Endothelial cell of umbilical vein (primary cell): ENCODE measurements at regions not wholly inside any gene's neighbourhood (a gene's known extent, or its start where the extent isn't known, plus 50 kb on each side); places are given as distances from the start of the nearest gene placed in this dataset.

Source experiments
- BruUV-seq: library from RNA; stranded (reverse); fragments of 400-500 nt; replicated peaks from 2 replicates; lab custom pipeline; 2021; lab: Mats Ljungman, UMichigan
- CTCF ChIA-PET: fragments of 300-600, 350-600 bp; sonication (Branson Sonifier 250); formaldehyde crosslinking; loops from one replicate; lab custom pipeline; 2021; ENCODE audit warnings: antibody characterized with exemption, inconsistent platforms; lab: Charles Lee
- POLR2A ChIA-PET: fragments of 300-600, 350-600 bp; sonication (Branson Sonifier 250); formaldehyde crosslinking; loops from one replicate; lab custom pipeline; 2021; ENCODE audit warnings: antibody characterized with exemption, inconsistent platforms; lab: Charles Lee
- DNase-seq: peaks from one replicate; pipeline ENCODE4 v3.0.0-alpha.2; 2011; ENCODE audit warnings: low read depth, low spot score
- FAIRE-seq: peaks from 2 replicates; lab custom pipeline; 2011; peaks lifted over from hg19 to GRCh38; lab: Jason Lieb, UNC
- H2AFZ ChIP-seq: 2 replicates; pipeline ENCODE4 v1.6.0; 2012; ENCODE audit warnings: low read depth, low read length, control low read depth, inconsistent platforms
- H3K27ac ChIP-seq: 2 replicates; pipeline ENCODE4 v1.5.1; 2011; ENCODE audit warnings: low read depth, mild to moderate bottlenecking, control low read depth, low read length, moderate library complexity; ENCODE audit not compliant: insufficient read depth
- H3K27me3 ChIP-seq, 2 experiments: 2 replicates each; pipeline versions ENCODE4 v1.6.0 to v1.6.1; 2011; ENCODE audit warnings: low read length in 2 of 2, mixed read lengths in 1 of 2; ENCODE audit not compliant: control insufficient read depth in 2 of 2, insufficient read depth in 2 of 2
- H3K36me3 ChIP-seq, 2 experiments: 2 replicates in 1 of 2; 3 replicates in 1 of 2; pipeline ENCODE4 v1.5.1; 2011; ENCODE audit warnings: low read length in 2 of 2, mild to moderate bottlenecking in 1 of 2, moderate library complexity in 1 of 2; ENCODE audit not compliant: control insufficient read depth in 2 of 2, insufficient read depth in 2 of 2; ENCODE audit errors: extremely low read depth in 1 of 2
- H3K4me1 ChIP-seq: 3 replicates; pipeline ENCODE4 v1.5.1; 2011; ENCODE audit warnings: mild to moderate bottlenecking, low read length; ENCODE audit not compliant: control insufficient read depth, insufficient read depth; ENCODE audit errors: extremely low read depth
- H3K4me2 ChIP-seq: 2 replicates; pipeline ENCODE4 v1.6.1; 2011; ENCODE audit warnings: low read length, control low read depth, mixed read lengths; ENCODE audit not compliant: insufficient read depth
- H3K4me3 ChIP-seq, 3 experiments: fragments of 200-600 bp in 1 of 3; sonication (generic), shearing (Covaris generic) in 1 of 3; replicated peaks in 1 of 3; 2 replicates each; pipeline ENCODE4 v1.5.1; 2011 to 2016; ENCODE audit warnings: control low read depth in 3 of 3, low read length in 3 of 3, mild to moderate bottlenecking in 2 of 3, inconsistent platforms in 1 of 3, low read depth in 1 of 3, moderate library complexity in 1 of 3; ENCODE audit not compliant: insufficient read depth in 1 of 3
- H3K79me2 ChIP-seq: 2 replicates; pipeline ENCODE4 v1.6.0; 2012; ENCODE audit warnings: low read length, inconsistent platforms; ENCODE audit not compliant: control insufficient read depth, insufficient read depth
- H3K9ac ChIP-seq: replicated peaks from 2 replicates; pipeline ENCODE3; 2011; ENCODE audit warnings: low read length, control low read depth; ENCODE audit not compliant: insufficient read depth; ENCODE audit errors: extremely low read depth
- H3K9me1 ChIP-seq: replicated peaks from 3 replicates; pipeline ENCODE4 v1.6.0; 2011; ENCODE audit warnings: mild to moderate bottlenecking, low read length; ENCODE audit not compliant: control insufficient read depth, insufficient read depth; ENCODE audit errors: extremely low read depth
- H3K9me3 ChIP-seq: replicated peaks from 2 replicates; pipeline ENCODE4 v1.5.1; 2012; ENCODE audit warnings: low read length, inconsistent platforms; ENCODE audit not compliant: control insufficient read depth, insufficient read depth
- H4K20me1 ChIP-seq: replicated peaks from 2 replicates; pipeline ENCODE3; 2011; ENCODE audit warnings: mild to moderate bottlenecking, low read length; ENCODE audit not compliant: control insufficient read depth, insufficient read depth; ENCODE audit errors: extremely low read depth
- CTCF ChIP-seq, 2 donors: IDR thresholded peaks; 1 replicate in 1 of 2; 2 replicates in 1 of 2; pipeline ENCODE4 v1.5.1; 2011; ENCODE audit warnings: low read length in 2 of 2, mild to moderate bottlenecking in 2 of 2, moderate library complexity in 2 of 2, control low read depth in 1 of 2, inconsistent platforms in 1 of 2, low read depth in 1 of 2; ENCODE audit not compliant: insufficient read depth in 1 of 2; ENCODE audit errors: extremely low read depth in 1 of 2
- FOS ChIP-seq: IDR thresholded peaks from 2 replicates; pipeline ENCODE4 v1.6.1; 2011; ENCODE audit warnings: mild to moderate bottlenecking, low read length, moderate library complexity, borderline replicate concordance; ENCODE audit not compliant: insufficient read depth
- GATA2 ChIP-seq: IDR thresholded peaks from 2 replicates; pipeline ENCODE4 v1.7.0; 2011; ENCODE audit warnings: low read depth, mild to moderate bottlenecking, moderate library complexity, mixed read lengths, low read length; ENCODE audit not compliant: insufficient read length, insufficient read depth
- dilution Hi-C: fragments of 300-500 bp; cut with MboI; formaldehyde crosslinking; loops from one replicate; pipeline ENCODE4 v1.15.0; 2019; ENCODE audit warnings: low sequenced_read_pairs; ENCODE audit not compliant: extremely low pct_ligation_motif_present
- intact Hi-C: fragments of 100-400 bp; cut with micrococcal nuclease; formaldehyde crosslinking; loops from one replicate; pipeline ENCODE4 v1.10.0; 2022

- no peaks in the 10 kb centered on the region for H3K4me1 ChIP-seq
- BruUV-seq = no TSS peak
- POLR2A ChIA-PET = no interaction called here
- FAIRE-seq (no peak), DNase-seq (no peak)
- H4K20me1 ChIP-seq = no peaks in the 10 kb centered on the region
- no peak for TF ChIP-seq FOS
- TF ChIP-seq CTCF (IDR thresholded peaks at IDR 0.05; ENCODE audit: extremely low read depth in 1 of 2, insufficient read depth in 1 of 2, low read depth in 1 of 2, low read length in 2 of 2) = no peak
- TF ChIP-seq GATA2 = no peak
- no peak overlapping the region for H3K4me3 ChIP-seq
- no peaks in the 10 kb centered on the region for H3K79me2 ChIP-seq
- no peaks in the 10 kb centered on the region for H3K9me1 ChIP-seq
- no peak overlapping the region for H3K9ac ChIP-seq
- H3K4me2 ChIP-seq = no peak overlapping the region
- no peak overlapping the region for H2AFZ ChIP-seq
- no peaks in the 10 kb centered on the region for H3K9me3 ChIP-seq
- intact Hi-C loops (loop anchor here (1.0 kb wide), 1 partner anchor 14 kb away; no protein-coding TSS in a partner anchor), dilution Hi-C loops (no loop called here)
- no peak overlapping the region for H3K27ac ChIP-seq
- no peaks in the 10 kb centered on the region for H3K36me3 ChIP-seq
- CTCF ChIA-PET = no interaction called here
- no peaks in the 10 kb centered on the region for H3K27me3 ChIP-seq
These were observed 106.3 kb downstream of the GYPC start for GRCh38 chr2:126761981-126762878.
